DND-41 (cell line): ENCODE measurements at regions not wholly inside any gene's neighbourhood (a gene's known extent, or its start where the extent isn't known, plus 50 kb on each side); places are given as distances from the start of the nearest gene placed in this dataset.

Experiments
- ATAC-seq: fragments of 200-7000 bp; cut with Tn5 transposase; 3 replicates; pipeline ENCODE4 v1.9.1; 2021; ENCODE audit warnings: low read depth; ENCODE audit not compliant: insufficient read depth
- DNase-seq: peaks from one replicate; pipeline ENCODE4 v3.0.0-alpha.2; 2020
- H2AFZ ChIP-seq: 2 replicates; pipeline ENCODE4 v1.6.0; 2012; ENCODE audit warnings: low read depth, low read length
- H3K27ac ChIP-seq: 2 replicates; pipeline ENCODE4 v1.5.1; 2012; ENCODE audit warnings: low read length, inconsistent platforms
- H3K27me3 ChIP-seq: fragments of 200-600 bp; sonication (generic); 2 replicates; pipeline ENCODE4 v1.6.0; 2012; ENCODE audit warnings: low read length, mild to moderate bottlenecking, inconsistent platforms; ENCODE audit not compliant: insufficient read depth, poor library complexity
- H3K36me3 ChIP-seq: 2 replicates; pipeline ENCODE4 v1.5.1; 2012; ENCODE audit warnings: low read length, inconsistent platforms; ENCODE audit not compliant: insufficient read depth
- H3K4me1 ChIP-seq: 2 replicates; pipeline ENCODE4 v1.5.1; 2012; ENCODE audit warnings: mild to moderate bottlenecking, low read length; ENCODE audit not compliant: insufficient read depth
- H3K4me2 ChIP-seq: 2 replicates; pipeline ENCODE4 v1.6.0; 2012; ENCODE audit warnings: mild to moderate bottlenecking, moderate library complexity, low read length, inconsistent platforms; ENCODE audit not compliant: insufficient read depth
- H3K4me3 ChIP-seq, 2 experiments: fragments of 200-600 bp in 1 of 2; shearing (Covaris generic) in 1 of 2; 2 replicates each; pipeline ENCODE4 v1.5.1; 2012 to 2016; ENCODE audit warnings: inconsistent platforms in 2 of 2, low read length in 2 of 2, mild to moderate bottlenecking in 2 of 2, low read depth in 1 of 2, moderate library complexity in 1 of 2
- H3K79me2 ChIP-seq: 2 replicates; pipeline ENCODE4 v1.6.0; 2012; ENCODE audit warnings: low read length, inconsistent platforms; ENCODE audit not compliant: insufficient read depth
- H3K9ac ChIP-seq: 2 replicates; pipeline ENCODE4 v1.6.0; 2012; ENCODE audit warnings: low read depth, mild to moderate bottlenecking, inconsistent platforms, low read length, moderate library complexity
- H3K9me3 ChIP-seq: 2 replicates; pipeline ENCODE4 v1.5.1; 2012; ENCODE audit warnings: low read length, moderate library complexity, mild to moderate bottlenecking, inconsistent platforms; ENCODE audit not compliant: insufficient read depth, severe bottlenecking
- H4K20me1 ChIP-seq: 2 replicates; pipeline ENCODE4 v1.6.0; 2012; ENCODE audit warnings: low read length; ENCODE audit not compliant: insufficient read depth
- CTCF ChIP-seq: IDR thresholded peaks from 2 replicates; pipeline ENCODE4 v1.5.1; 2012; ENCODE audit warnings: borderline replicate concordance, low read length, moderate library complexity, mild to moderate bottlenecking; ENCODE audit not compliant: poor library complexity, severe bottlenecking; ENCODE audit errors: extremely low read depth
- EZH2 ChIP-seq: IDR thresholded peaks from 3 replicates; pipeline ENCODE4 v1.6.1; 2012; ENCODE audit warnings: borderline replicate concordance, low read depth, mild to moderate bottlenecking, moderate library complexity, low read length, inconsistent platforms; ENCODE audit not compliant: severe bottlenecking

GRCh38 chr11:121797496-121797895 lies 318.5 kb downstream of the BLID start:
- Histone ChIP-seq H3K4me2 (no peak overlapping the region), H3K9ac (no peak overlapping the region), H3K4me3 (no peak overlapping the region), H3K27me3 (peaks cover 4% of the 10 kb centered on the region), H2AFZ (no peak overlapping the region), H3K9me3 (no peaks in the 10 kb centered on the region), H4K20me1 (no peaks in the 10 kb centered on the region), H3K4me1 (no peaks in the 10 kb centered on the region), H3K79me2 (no peaks in the 10 kb centered on the region), H3K36me3 (no peaks in the 10 kb centered on the region), H3K27ac (no peak overlapping the region)
- TF ChIP-seq CTCF: no peak
- TF ChIP-seq EZH2: no peak
- no peak for ATAC-seq
- DNase-seq: no peak

DNA sequence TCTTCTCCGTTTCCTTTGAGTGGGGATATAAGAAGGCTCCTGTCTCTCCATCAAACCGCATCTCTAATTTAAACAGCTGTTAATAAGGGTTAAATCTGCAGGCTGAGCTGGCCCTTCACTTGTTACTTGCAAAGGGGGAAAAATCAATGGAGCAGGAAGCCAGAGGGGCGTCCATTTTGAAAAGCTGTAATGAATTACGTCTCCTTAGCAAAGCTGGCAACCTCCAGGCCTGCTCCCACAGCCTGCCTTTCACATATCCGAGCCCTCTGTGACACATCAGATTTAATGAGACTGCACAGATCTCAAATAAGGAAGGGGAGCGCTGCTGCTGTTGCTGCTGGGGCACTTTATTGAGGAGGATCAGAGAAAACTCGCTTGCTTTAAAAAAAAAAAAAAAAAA lies 320.8 kb downstream of the BLID start:
- no peaks in the 10 kb centered on the region for H3K36me3 ChIP-seq
- no peak overlapping the region for H3K27ac ChIP-seq
- H3K4me3 ChIP-seq: no peak overlapping the region
- no peak overlapping the region for H3K4me2 ChIP-seq
- ATAC-seq (no peak), DNase-seq (no peak)
- H3K9me3 ChIP-seq: no peaks in the 10 kb centered on the region
- H3K9ac ChIP-seq: no peak overlapping the region
- H2AFZ ChIP-seq: no peak overlapping the region
- H3K79me2 ChIP-seq: no peaks in the 10 kb centered on the region
- no peaks in the 10 kb centered on the region for H3K27me3 ChIP-seq
- H4K20me1 ChIP-seq: no peaks in the 10 kb centered on the region
- H3K4me1 ChIP-seq: no peaks in the 10 kb centered on the region
- TF ChIP-seq CTCF (no peak), EZH2 (no peak)

GRCh38 chr11:121794671-121795141 lies 321.3 kb downstream of the BLID start:
- Histone ChIP-seq H3K36me3 (no peaks in the 10 kb centered on the region), H3K27ac (no peak overlapping the region), H3K4me3 (no peak overlapping the region), H4K20me1 (no peaks in the 10 kb centered on the region), H3K4me2 (no peak overlapping the region), H3K4me1 (no peaks in the 10 kb centered on the region), H3K9ac (no peak overlapping the region), H3K9me3 (no peaks in the 10 kb centered on the region), H3K79me2 (no peaks in the 10 kb centered on the region), H3K27me3 (no peaks in the 10 kb centered on the region), H2AFZ (no peak overlapping the region)
- TF ChIP-seq CTCF (no peak), EZH2 (no peak)
- DNase-seq: no peak
- no peak for ATAC-seq

DNA sequence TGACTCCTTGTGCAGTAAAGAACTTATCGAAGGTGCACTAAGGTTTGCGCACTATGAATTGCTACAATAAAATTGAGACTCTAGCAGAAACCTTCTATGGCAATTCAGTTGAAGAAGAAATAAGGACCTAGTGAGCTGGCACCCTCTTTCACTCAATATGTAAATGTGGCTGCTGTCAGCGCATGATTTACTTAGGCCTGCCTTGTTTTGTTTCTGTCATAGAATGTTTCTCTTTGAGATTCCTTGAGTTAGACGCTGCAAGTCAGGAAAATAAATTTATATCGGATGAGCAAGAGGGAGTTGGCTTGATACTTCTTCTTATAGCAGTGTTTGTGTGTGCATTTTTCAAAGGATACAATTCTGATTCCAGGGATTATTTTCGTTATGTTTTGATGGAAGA lies 322.1 kb downstream of the BLID start:
- TF ChIP-seq EZH2: no peak
- TF ChIP-seq CTCF: no peak
- H2AFZ ChIP-seq: no peak overlapping the region

More for the DNA sequence above, 322.1 kb downstream of the BLID start:
- H3K4me3 ChIP-seq: no peak overlapping the region
- no peaks in the 10 kb centered on the region for H3K9me3 ChIP-seq
- no peak overlapping the region for H3K9ac ChIP-seq
- no peak for ATAC-seq
- DNase-seq: no peak
- no peak overlapping the region for H3K4me2 ChIP-seq
- H4K20me1 ChIP-seq: no peaks in the 10 kb centered on the region
- H3K79me2 ChIP-seq: no peaks in the 10 kb centered on the region
- no peak overlapping the region for H3K27ac ChIP-seq
- no peaks in the 10 kb centered on the region for H3K4me1 ChIP-seq
- H3K27me3 ChIP-seq: no peaks in the 10 kb centered on the region
- no peaks in the 10 kb centered on the region for H3K36me3 ChIP-seq
